GM18498 (cell line): ENCODE measurements at regions not wholly inside any gene's neighbourhood (a gene's known extent, or its start where the extent isn't known, plus 50 kb on each side); places are given as distances from the start of the nearest gene placed in this dataset.
"Not testable (repeated sequence)": the region's sequence is repeated elsewhere in the genome, so short reads cannot be mapped to it uniquely, and the experiment has no call there.

Source experiments
- ATAC-seq: cut with Tn5 transposase; IDR thresholded peaks from one replicate; pipeline ENCODE4 v1.9.1; 2021; ENCODE audit warnings: mild to moderate bottlenecking, moderate library complexity; ENCODE audit not compliant: unreplicated experiment

DNA sequence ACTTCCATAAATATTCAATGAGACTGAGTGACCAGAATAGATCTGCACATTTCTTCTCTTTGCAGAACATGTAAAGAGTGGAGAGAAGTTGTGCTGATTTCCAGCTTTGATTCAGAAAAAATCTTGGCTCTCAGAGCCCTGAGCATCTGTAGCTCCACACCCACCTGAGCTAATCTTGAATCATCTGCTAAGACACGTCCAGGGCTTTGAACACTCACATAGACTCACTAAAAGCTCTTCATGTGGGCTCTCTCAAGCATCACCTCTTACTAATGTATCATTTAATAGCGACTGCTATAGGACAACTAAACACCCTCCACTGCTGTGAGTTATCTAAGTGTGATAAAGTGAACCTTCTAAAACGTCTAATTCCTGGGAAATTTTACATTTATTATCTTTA, 147.7 kb upstream of the GRIA3 start:
- no peak for ATAC-seq

- ATAC-seq = no peak
Observed at GRCh38 chrX:123049071-123049625, 134.9 kb upstream of the GRIA3 start.

DNA sequence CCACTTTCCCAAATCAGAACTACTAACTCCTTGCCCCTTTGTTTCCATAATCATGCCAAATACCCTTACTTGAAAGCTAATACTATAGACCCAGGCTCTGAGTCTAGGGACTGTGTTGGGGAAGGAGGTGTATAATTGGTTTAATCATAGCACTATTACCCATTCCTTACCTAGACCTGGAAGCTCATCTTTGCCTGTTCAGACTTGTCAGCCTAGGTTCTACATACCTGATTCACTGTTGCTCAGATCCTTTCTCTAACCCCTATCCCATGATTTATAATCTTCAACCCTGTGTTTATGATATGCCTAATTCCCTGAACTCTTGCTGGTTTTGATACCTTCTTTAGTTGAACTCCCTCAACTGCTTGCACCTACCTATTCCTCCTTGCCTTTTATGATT, 123.1 kb upstream of the GRIA3 start:
- ATAC-seq = no peak

GRCh38 chrX:123064053-123064452, 120.0 kb upstream of the GRIA3 start:
- ATAC-seq = no peak

GRCh38 chrX:123072686-123073385, 111.2 kb upstream of the GRIA3 start:
- no peak for ATAC-seq

GRCh38 chrX:123075947-123076561, 108.0 kb upstream of the GRIA3 start:
- ATAC-seq = no peak

GRCh38 chrX:123077631-123078030, 106.4 kb upstream of the GRIA3 start:
- no peak for ATAC-seq

GRCh38 chrX:123080065-123080464, 104.0 kb upstream of the GRIA3 start:
- no peak for ATAC-seq

DNA sequence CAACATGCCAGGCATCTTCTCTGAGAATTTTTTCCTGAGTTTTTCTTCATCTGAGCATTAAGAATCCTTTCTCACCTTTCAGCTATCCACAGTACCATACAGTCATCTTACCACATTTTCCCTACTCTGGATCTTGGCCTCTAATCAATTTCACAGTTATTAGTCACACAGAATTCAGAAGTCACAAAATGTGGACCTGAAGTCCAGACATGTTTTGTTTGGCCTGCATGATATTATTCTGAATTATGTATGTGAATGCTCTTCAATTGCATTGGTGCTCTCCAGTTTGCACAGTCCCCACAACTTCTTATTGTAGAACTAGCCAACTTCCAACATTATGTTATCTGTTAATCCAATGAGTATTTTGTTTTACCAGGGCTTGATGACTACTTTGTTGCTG, 102.3 kb upstream of the GRIA3 start:
- no peak for ATAC-seq

- ATAC-seq = no peak
Observed at GRCh38 chrX:123083924-123084323, 100.2 kb upstream of the GRIA3 start.

DNA sequence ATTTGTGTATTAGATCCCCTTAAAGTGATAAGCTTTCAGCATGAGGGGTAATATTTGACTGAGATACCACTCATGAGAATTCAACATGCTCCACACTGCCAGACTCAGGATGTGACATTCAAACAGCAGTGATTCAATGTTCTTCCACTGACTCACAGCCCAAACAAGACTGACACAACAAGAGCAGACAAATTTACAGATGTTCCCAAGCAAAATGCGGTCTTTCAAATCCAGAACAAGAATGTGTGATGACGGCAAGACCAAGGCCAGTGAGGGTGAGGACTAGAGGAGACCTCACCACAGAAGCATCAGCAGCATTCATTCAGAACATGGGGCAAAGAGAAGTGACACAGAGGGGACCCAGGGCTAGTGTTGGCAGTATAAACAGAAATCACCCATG, 99.3 kb upstream of the GRIA3 start:
- no peak for ATAC-seq

DNA sequence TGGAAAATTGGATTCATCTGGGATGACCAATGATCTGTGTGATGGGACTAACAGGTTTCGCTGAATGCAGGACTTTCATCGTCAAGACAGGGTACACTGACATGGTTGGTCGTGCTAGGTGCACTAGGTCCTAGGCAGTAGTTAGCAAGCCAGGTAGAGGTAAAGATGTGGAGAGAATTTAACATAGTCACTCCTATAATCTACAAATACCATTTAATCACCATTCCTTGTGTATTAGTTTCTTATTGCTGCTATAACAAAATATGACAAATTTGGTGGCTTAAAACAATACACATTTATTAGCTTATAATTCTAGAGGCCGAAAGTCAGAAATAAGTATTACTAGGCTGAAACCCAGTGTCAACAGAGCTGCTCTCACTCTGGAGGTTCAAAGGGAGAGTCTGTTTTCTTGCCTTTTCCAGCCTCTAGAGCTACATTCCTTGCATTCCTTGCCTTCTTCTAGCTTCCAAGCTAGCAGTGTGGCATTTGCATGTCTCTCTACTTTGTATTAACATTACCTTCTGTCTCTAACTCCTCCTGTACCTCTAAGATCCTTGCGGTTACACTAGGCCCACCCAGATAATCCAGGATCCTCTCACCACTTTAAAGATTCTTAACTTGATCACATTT, 98.7 kb upstream of the GRIA3 start:
- no peak for ATAC-seq

DNA sequence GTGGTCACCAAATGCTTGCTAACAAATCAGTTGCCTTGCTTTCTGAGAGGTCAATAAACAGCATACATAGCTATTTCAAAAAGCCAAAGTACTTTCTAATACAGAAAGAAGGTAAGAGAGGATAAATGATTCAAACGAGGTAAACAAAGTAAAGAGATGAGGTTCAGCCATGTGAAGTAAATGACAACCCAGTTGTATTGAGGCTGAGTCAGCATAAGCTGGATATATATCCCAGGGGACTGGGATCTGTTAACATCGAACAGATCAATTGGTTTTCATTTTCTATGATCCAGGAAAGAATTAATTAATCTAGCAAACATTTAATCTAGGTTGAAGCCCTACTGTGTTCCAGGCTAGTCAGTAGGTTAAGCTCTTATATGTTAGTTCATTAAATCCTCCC, 97.3 kb upstream of the GRIA3 start:
- ATAC-seq = no peak

GRCh38 chrX:123087326-123087725, 96.8 kb upstream of the GRIA3 start:
- ATAC-seq = no peak

DNA sequence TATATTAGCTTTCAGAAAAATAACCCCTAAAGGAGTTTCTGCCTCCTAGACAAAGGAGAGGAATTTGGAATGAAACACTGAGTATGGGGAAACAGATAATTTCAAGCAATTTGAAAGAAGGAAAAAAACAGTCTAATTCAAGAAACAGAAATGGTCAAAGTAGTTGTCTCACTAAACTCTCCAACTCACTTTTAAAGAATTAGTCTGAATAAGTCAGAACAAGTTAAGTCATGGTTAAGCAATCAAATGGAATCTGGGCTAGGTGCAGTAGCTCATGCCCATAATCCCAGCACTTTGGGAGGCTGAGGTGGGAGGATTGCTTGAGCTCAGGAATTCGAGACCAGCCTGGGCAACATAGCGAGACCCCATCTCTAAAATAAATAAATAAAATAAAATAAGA, 95.7 kb upstream of the GRIA3 start:
- no peak for ATAC-seq

DNA sequence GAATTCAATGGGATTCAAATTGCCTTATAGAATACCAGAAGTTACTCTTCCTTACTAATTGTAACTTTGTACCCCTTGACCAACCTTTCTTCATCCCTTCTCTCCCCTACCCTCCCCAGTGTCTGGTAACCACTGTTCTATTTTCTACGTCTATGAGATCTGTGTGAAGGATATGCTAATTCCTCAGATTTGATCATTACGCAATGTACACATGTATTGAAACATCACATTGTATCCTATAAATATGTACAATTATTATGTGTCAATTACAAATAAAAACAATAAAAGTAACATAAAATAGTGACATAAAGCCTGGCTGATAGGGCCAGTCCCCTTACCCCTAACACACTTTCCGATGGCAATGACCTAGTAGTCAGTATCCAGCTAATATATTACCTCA, 95.1 kb upstream of the GRIA3 start:
- ATAC-seq = no peak

- no peak for ATAC-seq
Observed at GRCh38 chrX:123093792-123094191, 90.3 kb upstream of the GRIA3 start.

GRCh38 chrX:123108513-123109427, 75.3 kb upstream of the GRIA3 start:
- no peak for ATAC-seq

DNA sequence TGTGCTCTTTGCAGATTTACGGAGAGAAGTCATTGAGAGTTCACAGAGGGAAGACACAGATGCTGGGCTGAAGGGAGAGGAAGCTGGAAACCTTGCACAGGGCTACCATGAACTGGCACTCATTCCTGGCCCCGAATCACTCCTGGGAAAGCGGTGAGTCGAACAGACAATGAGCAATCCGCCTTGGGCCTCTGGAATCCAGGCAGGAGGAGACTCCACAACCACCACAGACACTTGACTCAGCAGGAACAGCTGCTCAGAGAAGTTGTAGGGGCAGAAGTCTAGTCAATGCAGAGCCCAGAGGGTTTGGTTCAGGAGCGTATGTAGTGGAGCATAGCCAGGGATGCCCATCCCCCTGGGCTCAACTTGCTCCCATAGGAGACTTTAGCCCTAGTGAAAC, 62.8 kb upstream of the GRIA3 start:
- ATAC-seq = no peak

GRCh38 chrX:123129805-123130204, 54.3 kb upstream of the GRIA3 start:
- ATAC-seq = not testable (repeated sequence)
